ENCODE measurements at regions not wholly inside any gene's neighbourhood (a gene's known extent, or its start where the extent isn't known, plus 50 kb on each side); places are given as distances from the start of the nearest gene placed in this dataset.

DNA sequence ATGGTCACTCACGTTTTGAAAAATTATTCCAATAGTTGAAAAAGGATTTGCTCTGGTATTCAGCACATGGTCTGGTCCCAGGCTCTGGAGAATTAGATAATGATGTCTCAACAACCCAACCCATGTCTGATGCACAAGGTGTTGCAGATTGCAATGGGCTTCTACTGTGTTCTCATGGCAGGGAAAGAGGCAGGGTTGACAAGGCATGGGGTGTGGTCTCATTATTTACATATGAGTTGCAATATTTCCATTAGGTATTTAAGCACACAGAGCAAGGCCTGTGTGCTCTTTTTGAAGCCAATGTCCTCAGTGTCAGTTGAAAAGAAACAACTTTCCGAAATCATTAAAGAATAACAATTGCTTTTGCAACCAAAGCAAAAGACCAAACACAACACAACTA lies 381.9 kb upstream of the PBX1 start:
- H3K27me3 ChIP-seq (ENCODE audit: control insufficient read depth in 1 of 2, insufficient read depth in 2 of 2, low read length in 2 of 2) = no peaks in the 10 kb centered on the region
- intact Hi-C loops (cut with DNase I, micrococcal nuclease) = no loop called here
- H3K4me3 Mint-ChIP-seq = no peak overlapping the region
- no peaks in the 10 kb centered on the region for H3K4me1 Mint-ChIP-seq (ENCODE audit: low read depth)
- no peak overlapping the region for H3K4me3 ChIP-seq (ENCODE audit: low read length)
- ATAC-seq (ENCODE audit: poor library complexity) (no peak), DNase-seq (no peak)
- H3K36me3 Mint-ChIP-seq (ENCODE audit: low read depth) = no peaks in the 10 kb centered on the region
- ChIA-PET POLR2A (no interaction called here), CTCF (no interaction called here)
- H3K27me3 Mint-ChIP-seq = no peaks in the 10 kb centered on the region
- H3K4me1 ChIP-seq (ENCODE audit: insufficient read depth, low read length) = no peaks in the 10 kb centered on the region
- no peak for TF ChIP-seq CTCF (IDR thresholded peaks at IDR 0.05)
- H3K27ac Mint-ChIP-seq = no peak overlapping the region
- H3K27ac ChIP-seq (ENCODE audit: low read depth in 1 of 2, low read length in 2 of 2) = no peak overlapping the region
- peaks cover 16% of the 10 kb centered on the region for H3K9me3 Mint-ChIP-seq
- H3K9me3 ChIP-seq (ENCODE audit: control insufficient read depth in 1 of 2, insufficient read depth in 1 of 2, low read length in 2 of 2) = peaks cover 0 to 4% of the 10 kb centered on the region in 2 experiments
- H3K36me3 ChIP-seq (ENCODE audit: insufficient read depth, low read length) = no peaks in the 10 kb centered on the region

DNA sequence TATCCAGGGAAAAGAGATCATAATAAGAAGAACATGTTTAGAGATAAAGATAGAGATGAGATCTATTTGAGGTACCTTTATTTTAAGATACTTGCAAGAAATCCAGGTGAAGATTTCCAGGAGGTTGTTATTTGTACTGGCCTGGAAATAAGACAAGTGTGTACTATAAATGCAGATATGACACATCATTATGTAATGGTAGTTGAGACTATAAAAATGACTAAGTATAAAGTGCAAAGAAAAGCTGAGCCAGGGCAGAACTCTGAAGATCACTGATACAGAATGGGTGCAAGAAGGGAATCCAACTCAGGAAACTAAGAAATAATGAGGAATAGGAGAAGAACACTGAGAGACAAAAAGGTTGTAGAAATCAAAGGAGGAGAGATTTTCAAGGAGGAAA lies 378.2 kb upstream of the PBX1 start:
- Histone ChIP-seq H3K4me1 (ENCODE audit: insufficient read depth, low read length) (no peaks in the 10 kb centered on the region), H3K4me3 (ENCODE audit: low read length) (no peak overlapping the region), H3K27me3 (ENCODE audit: control insufficient read depth in 1 of 2, insufficient read depth in 2 of 2, low read length in 2 of 2) (no peaks in the 10 kb centered on the region), H3K9me3 (ENCODE audit: control insufficient read depth in 1 of 2, insufficient read depth in 1 of 2, low read length in 2 of 2) (peaks cover 0 to 4% of the 10 kb centered on the region in 2 experiments), H3K36me3 (ENCODE audit: insufficient read depth, low read length) (no peaks in the 10 kb centered on the region), H3K27ac (ENCODE audit: low read depth in 1 of 2, low read length in 2 of 2) (no peak overlapping the region)
- intact Hi-C loops (cut with DNase I, micrococcal nuclease) = no loop called here
- Mint-ChIP-seq H3K4me3 (no peak overlapping the region), H3K27me3 (no peaks in the 10 kb centered on the region), H3K9me3 (peaks cover 19% of the 10 kb centered on the region), H3K27ac (no peak overlapping the region), H3K4me1 (ENCODE audit: low read depth) (no peaks in the 10 kb centered on the region), H3K36me3 (ENCODE audit: low read depth) (no peaks in the 10 kb centered on the region)
- DNase-seq (no peak), ATAC-seq (ENCODE audit: poor library complexity) (no peak)
- TF ChIP-seq CTCF (IDR thresholded peaks at IDR 0.05) = no peak
- ChIA-PET POLR2A (no interaction called here), CTCF (no interaction called here)

GRCh38 chr1:164183854-164184635 lies 374.9 kb upstream of the PBX1 start:
- DNase-seq (no peak), ATAC-seq (ENCODE audit: poor library complexity) (no peak)
- peaks cover 13% of the 10 kb centered on the region for H3K9me3 Mint-ChIP-seq
- H3K27ac ChIP-seq (ENCODE audit: low read depth in 1 of 2, low read length in 2 of 2) = no peak overlapping the region
- no peak for TF ChIP-seq CTCF (IDR thresholded peaks at IDR 0.05)
- CTCF ChIA-PET = no interaction called here
- H3K27me3 ChIP-seq (ENCODE audit: control insufficient read depth in 1 of 2, insufficient read depth in 2 of 2, low read length in 2 of 2) = no peaks in the 10 kb centered on the region
- H3K36me3 ChIP-seq (ENCODE audit: insufficient read depth, low read length) = no peaks in the 10 kb centered on the region
- no peaks in the 10 kb centered on the region for H3K27me3 Mint-ChIP-seq
- no peak overlapping the region for H3K4me3 Mint-ChIP-seq
- no peaks in the 10 kb centered on the region for H3K4me1 Mint-ChIP-seq (ENCODE audit: low read depth)
- H3K4me3 ChIP-seq (ENCODE audit: low read length) = no peak overlapping the region
- no peak overlapping the region for H3K27ac Mint-ChIP-seq
- H3K4me1 ChIP-seq (ENCODE audit: insufficient read depth, low read length) = no peaks in the 10 kb centered on the region
- no peaks in the 10 kb centered on the region for H3K36me3 Mint-ChIP-seq (ENCODE audit: low read depth)
- no peaks in the 10 kb centered on the region for H3K9me3 ChIP-seq (ENCODE audit: control insufficient read depth in 1 of 2, insufficient read depth in 1 of 2, low read length in 2 of 2)
- POLR2A ChIA-PET = no interaction called here
- intact Hi-C loops (cut with DNase I, micrococcal nuclease) = no loop called here
